Retinal pigment epithelial cell (primary cell): ENCODE measurements at regions not wholly inside any gene's neighbourhood (a gene's known extent, or its start where the extent isn't known, plus 50 kb on each side); places are given as distances from the start of the nearest gene placed in this dataset.

Source experiments
- DNase-seq: peaks from one replicate; pipeline ENCODE4 v3.0.0-alpha.2; 2010; ENCODE audit warnings: low read depth
- H3K4me3 ChIP-seq: 2 replicates; pipeline ENCODE4 v1.5.1; 2011; ENCODE audit warnings: mild to moderate bottlenecking, low read length, control low read depth, moderate library complexity
- TF ChIP-seq, protein P1 (sequence below): conservative IDR thresholded peaks from 2 replicates; pipeline ENCODE4 v1.5.1; 2011; ENCODE audit warnings: low read depth, low read length, control low read depth, inconsistent platforms

DNA sequence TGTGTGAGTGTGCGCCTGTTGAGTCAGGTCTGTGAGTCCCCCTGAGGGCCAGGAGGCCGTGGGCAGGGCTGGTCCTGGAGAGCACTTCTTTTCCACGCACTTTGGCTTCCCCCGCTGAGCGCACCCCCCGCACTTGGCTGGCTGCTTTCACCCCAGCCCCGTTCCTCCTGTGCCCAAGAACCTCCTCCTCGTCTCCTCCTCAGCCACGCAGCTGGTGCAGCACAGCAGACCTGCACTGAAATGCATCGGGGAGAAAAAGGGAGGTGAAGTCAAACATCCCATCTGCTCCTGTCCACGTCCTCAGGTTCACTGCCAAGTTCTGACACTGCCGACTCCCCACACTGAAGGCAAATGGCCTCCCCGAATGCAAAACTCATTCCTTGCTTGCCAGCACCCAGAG, 362.7 kb upstream of the SFSWAP start:
- H3K4me3 ChIP-seq, result no peak overlapping the region
- no peak for DNase-seq
- TF ChIP-seq, protein P1, sequence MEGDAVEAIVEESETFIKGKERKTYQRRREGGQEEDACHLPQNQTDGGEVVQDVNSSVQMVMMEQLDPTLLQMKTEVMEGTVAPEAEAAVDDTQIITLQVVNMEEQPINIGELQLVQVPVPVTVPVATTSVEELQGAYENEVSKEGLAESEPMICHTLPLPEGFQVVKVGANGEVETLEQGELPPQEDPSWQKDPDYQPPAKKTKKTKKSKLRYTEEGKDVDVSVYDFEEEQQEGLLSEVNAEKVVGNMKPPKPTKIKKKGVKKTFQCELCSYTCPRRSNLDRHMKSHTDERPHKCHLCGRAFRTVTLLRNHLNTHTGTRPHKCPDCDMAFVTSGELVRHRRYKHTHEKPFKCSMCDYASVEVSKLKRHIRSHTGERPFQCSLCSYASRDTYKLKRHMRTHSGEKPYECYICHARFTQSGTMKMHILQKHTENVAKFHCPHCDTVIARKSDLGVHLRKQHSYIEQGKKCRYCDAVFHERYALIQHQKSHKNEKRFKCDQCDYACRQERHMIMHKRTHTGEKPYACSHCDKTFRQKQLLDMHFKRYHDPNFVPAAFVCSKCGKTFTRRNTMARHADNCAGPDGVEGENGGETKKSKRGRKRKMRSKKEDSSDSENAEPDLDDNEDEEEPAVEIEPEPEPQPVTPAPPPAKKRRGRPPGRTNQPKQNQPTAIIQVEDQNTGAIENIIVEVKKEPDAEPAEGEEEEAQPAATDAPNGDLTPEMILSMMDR, result no peak

DNA sequence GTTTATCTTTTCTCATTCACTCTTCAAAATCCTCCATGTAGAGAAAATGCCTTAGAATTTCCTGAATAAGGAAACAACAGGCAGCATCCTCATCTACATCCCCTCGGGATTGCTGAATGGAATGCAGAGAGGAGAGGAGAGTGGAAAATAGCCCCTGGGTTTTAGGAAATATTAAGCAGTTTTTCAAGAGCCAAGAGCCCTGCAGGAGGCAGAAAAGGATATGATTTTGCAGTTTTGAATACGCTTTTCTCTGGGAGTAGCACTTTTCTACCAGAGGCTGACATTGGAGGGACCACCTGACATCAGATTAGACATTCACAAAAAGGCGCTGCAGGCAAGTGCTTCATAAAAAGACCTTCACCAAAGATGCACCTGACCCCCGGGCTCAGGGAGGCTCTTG, 362.2 kb upstream of the SFSWAP start:
- no peak overlapping the region for H3K4me3 ChIP-seq
- no peak for DNase-seq
- TF ChIP-seq, protein P1, result no peak

DNA sequence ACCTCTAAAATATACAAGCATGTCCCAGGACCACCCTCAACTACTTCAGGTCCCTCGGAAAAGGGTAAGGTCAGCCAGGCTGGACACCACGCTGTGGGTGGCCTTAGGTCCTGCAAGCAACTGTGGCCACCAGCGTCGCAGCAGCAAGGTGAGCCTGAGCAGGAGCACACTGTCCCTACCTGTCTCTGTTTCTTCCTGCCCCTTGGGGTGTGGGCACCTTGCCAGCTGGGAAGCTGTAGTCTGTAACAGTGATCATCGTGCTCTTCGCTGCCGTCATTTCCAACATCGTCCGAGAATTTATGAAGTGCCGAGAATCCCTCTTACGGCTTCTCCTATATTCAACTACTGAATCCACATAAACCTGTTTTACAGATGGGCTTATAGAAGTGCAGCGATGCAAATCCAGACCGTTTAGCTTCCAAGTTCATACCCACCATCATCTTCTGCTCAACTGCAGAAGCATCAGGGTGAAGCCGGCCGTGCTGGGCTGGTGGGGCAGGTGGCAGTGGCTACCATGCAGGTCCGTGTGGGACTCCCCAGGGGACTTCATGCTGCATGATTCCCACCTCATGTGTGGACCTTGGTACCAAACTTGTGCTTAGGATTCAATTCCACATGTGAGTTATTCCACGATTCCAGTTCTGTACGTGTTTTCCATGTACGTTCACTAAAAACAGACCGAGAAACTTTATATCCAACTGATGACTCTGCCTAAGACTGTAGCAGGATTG, 361.3 kb upstream of the SFSWAP start:
- DNase-seq, result no peak
- no peak overlapping the region for H3K4me3 ChIP-seq
- TF ChIP-seq, protein P1, result no peak

DNA sequence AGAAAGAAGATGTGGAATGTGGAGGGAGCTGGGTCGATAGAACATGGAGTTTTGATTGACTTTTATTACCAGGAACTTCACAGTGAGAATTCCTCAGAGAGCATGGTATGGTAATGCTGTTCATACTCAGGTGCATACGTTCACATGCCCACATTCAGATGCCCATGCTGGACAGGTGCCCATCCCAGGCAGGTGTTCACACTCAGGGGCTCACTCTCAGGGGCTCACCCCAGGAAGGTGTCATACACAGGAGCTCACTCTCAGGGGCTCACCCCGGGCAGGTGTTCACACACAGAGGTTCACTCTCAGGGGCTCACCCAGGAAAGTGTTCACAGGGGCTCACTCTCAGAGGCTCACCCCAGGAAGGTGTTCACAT, 360.0 kb upstream of the SFSWAP start:
- H3K4me3 ChIP-seq, result no peak overlapping the region
- no peak for DNase-seq
- TF ChIP-seq, protein P1, result no peak

DNA sequence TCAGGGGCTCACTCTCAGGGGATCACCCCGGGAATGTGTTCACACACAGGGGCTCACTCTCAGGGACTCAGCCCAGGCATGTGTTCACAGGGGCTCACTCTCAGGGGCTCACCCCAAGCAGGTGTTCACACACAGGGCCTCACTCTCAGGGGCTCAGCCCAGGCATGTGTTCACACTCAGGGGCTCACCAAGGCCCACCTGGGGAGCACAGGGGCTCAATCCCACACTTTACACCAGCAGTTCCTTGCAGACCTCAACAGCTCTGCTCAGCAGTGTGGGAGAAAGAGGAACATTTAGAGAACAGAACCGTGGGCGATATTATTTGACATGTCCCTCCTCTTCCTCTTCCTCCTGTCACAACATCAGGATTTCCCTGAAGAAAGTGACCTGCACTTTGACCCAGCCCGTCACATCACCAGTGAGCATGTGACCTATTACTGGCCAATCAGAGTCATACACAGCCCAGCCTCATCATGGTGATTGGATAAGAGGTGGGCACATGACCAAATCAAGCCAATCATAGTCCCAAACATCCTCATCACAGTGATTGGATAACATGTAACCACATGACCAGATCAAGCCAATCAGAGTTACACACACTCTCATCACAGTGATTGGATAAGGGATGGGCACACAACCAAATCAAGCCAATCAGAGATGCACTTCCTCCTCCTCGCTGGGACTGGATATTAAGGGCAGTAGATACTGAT, 359.4 kb upstream of the SFSWAP start:
- TF ChIP-seq, protein P1, result no peak
- no peak overlapping the region for H3K4me3 ChIP-seq
- no peak for DNase-seq

DNA sequence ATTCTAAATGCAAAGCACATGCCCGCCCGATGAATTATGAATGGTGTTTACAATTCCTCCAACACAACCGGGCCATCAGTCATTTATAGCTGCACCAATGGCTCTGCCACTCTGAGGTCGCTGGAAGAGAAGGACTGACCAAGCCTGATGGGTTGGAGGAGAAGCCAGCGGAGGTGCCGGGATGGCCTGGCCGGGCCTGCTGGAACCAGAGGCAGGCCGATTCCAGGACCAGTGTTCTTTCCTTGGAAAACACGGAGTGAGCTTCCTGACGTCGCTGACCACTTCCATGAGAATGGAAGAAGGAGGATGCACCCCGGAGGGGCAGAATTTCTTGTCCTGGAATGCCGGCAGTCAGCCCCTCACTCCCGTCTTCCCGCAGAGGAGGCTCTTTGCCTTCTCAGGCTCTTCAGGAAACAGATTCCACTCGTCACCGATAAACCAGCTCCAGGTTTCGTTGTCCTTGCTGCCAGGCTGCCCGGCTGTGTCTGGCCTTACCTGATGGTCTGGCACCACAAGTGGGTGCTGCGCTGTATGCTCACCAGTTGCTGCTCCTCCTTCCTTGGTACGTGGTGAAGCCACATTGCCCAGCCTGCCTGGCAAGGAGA, 358.5 kb upstream of the SFSWAP start:
- DNase-seq, result no peak
- TF ChIP-seq, protein P1, result no peak
- H3K4me3 ChIP-seq, result no peak overlapping the region
